HL-60 (cell line): ENCODE measurements at regions not wholly inside any gene's neighbourhood (a gene's known extent, or its start where the extent isn't known, plus 50 kb on each side); places are given as distances from the start of the nearest gene placed in this dataset.
"Not testable (repeated sequence)": the region's sequence is repeated elsewhere in the genome, so short reads cannot be mapped to it uniquely, and the experiment has no call there.

Source experiments
- DNase-seq, 2 experiments: peaks; one replicate each; pipeline ENCODE4 v3.0.0-alpha.2; 2010 to 2020; ENCODE audit warnings: low read depth in 1 of 2, low spot score in 1 of 2
- H3K27ac ChIP-seq: fragments of 250-450 bp; sonication (Bioruptor Pico); replicated peaks from 2 replicates; pipeline ENCODE4 v1.5.1; 2020; ENCODE audit warnings: mild to moderate bottlenecking, moderate library complexity
- H3K27me3 ChIP-seq: fragments of 250-450 bp; sonication (Bioruptor Pico); 2 replicates; pipeline ENCODE4 v1.5.1; 2021; ENCODE audit warnings: mild to moderate bottlenecking, moderate library complexity; ENCODE audit not compliant: insufficient read depth, poor library complexity, severe bottlenecking
- H3K4me3 ChIP-seq: replicated peaks from 2 replicates; pipeline ENCODE4 v1.5.1; 2011; ENCODE audit warnings: mild to moderate bottlenecking, control low read depth, low read length; ENCODE audit not compliant: insufficient read depth
- CTCF ChIP-seq: IDR thresholded peaks from one replicate; pipeline ENCODE4 v1.5.1; 2011; ENCODE audit warnings: low read length, control low read depth, inconsistent platforms; ENCODE audit not compliant: insufficient read depth
- GABPA ChIP-seq: IDR thresholded peaks from 2 replicates; pipeline ENCODE4 v1.6.1; 2012; ENCODE audit warnings: low read depth
- POLR2AphosphoS5 ChIP-seq: IDR thresholded peaks from 2 replicates; pipeline ENCODE4 v1.6.1; 2012; ENCODE audit warnings: low read depth
- REST ChIP-seq: IDR thresholded peaks from 2 replicates; pipeline ENCODE4 v1.6.1; 2012; ENCODE audit warnings: low read depth; ENCODE audit not compliant: insufficient replicate concordance
- SPI1 ChIP-seq: IDR thresholded peaks from 2 replicates; pipeline ENCODE4 v1.6.1; 2012; ENCODE audit warnings: low read depth, mild to moderate bottlenecking, borderline replicate concordance

- TF ChIP-seq CTCF, result no peak
- no peak for TF ChIP-seq GABPA
- TF ChIP-seq POLR2AphosphoS5, result no peak
- no peak for TF ChIP-seq REST
- TF ChIP-seq SPI1, result no peak
Measured at GRCh38 chr6:13868236-13868635, 53.9 kb upstream of the MCUR1 start.

GRCh38 chr6:13866301-13866700, 51.9 kb upstream of the MCUR1 start:
- DNase-seq, result no peak
- Histone ChIP-seq H3K27ac (no peak overlapping the region), H3K4me3 (no peak overlapping the region), H3K27me3 (no peaks in the 10 kb centered on the region)
- TF ChIP-seq CTCF, result no peak
- no peak for TF ChIP-seq SPI1
- TF ChIP-seq REST, result no peak
- TF ChIP-seq POLR2AphosphoS5, result no peak
- no peak for TF ChIP-seq GABPA

More at GRCh38 chr6:13868236-13868635, 53.9 kb upstream of the MCUR1 start:
- Histone ChIP-seq H3K27ac (no peak overlapping the region), H3K4me3 (no peak overlapping the region), H3K27me3 (no peaks in the 10 kb centered on the region)
- DNase-seq, result no peak

- TF ChIP-seq SPI1 (peak; percentile 29; the same call in 1 of the 2 replicates), CTCF (no peak)
- Histone ChIP-seq H3K27ac (no peak overlapping the region), H3K4me3 (no peak overlapping the region), H3K27me3 (no peaks in the 10 kb centered on the region)
- DNase-seq, result peak in 1 of 2 experiments; percentile 16
Measured at GRCh38 chr6:13865141-13865540, 50.8 kb upstream of the MCUR1 start.

GRCh38 chr6:13864669-13865068, 50.3 kb upstream of the MCUR1 start:
- H3K27me3 ChIP-seq, DNase-seq, H3K4me3 ChIP-seq, H3K27ac ChIP-seq: not testable (repeated sequence)
